ENCODE measurements at regions not wholly inside any gene's neighbourhood (a gene's known extent, or its start where the extent isn't known, plus 50 kb on each side); places are given as distances from the start of the nearest gene placed in this dataset.

GRCh38 chr4:59685626-59686025, 1514.5 kb upstream of the ADGRL3 start:
- no peak for TF ChIP-seq GATA2 (IDR thresholded peaks at IDR 0.05; ENCODE audit: low read depth, low read length)
- no peak for TF ChIP-seq GATA3 (IDR thresholded peaks at IDR 0.05; ENCODE audit: low read depth, low read length)

- TF ChIP-seq GATA3 (IDR thresholded peaks at IDR 0.05; ENCODE audit: low read depth, low read length) (no peak), GATA2 (IDR thresholded peaks at IDR 0.05; ENCODE audit: low read depth, low read length) (no peak)
Measured at GRCh38 chr4:59689149-59689548, 1511.0 kb upstream of the ADGRL3 start.

- TF ChIP-seq GATA2 (IDR thresholded peaks at IDR 0.05; ENCODE audit: low read depth, low read length) (no peak), GATA3 (IDR thresholded peaks at IDR 0.05; ENCODE audit: low read depth, low read length) (no peak)
Measured at GRCh38 chr4:59695355-59696053, 1504.6 kb upstream of the ADGRL3 start.

GRCh38 chr4:59698041-59698440, 1502.1 kb upstream of the ADGRL3 start:
- no peak for TF ChIP-seq GATA3 (IDR thresholded peaks at IDR 0.05; ENCODE audit: low read depth, low read length)

GRCh38 chr4:59700651-59701050, 1499.5 kb upstream of the ADGRL3 start:
- no peak for TF ChIP-seq GATA2 (IDR thresholded peaks at IDR 0.05; ENCODE audit: low read depth, low read length)
- TF ChIP-seq GATA3 (IDR thresholded peaks at IDR 0.05; ENCODE audit: low read depth, low read length) = no peak

GRCh38 chr4:59704616-59705015, 1495.5 kb upstream of the ADGRL3 start:
- TF ChIP-seq GATA3 (IDR thresholded peaks at IDR 0.05; ENCODE audit: low read depth, low read length) (no peak), GATA2 (IDR thresholded peaks at IDR 0.05; ENCODE audit: low read depth, low read length) (no peak)

- no peak for TF ChIP-seq GATA2 (IDR thresholded peaks at IDR 0.05; ENCODE audit: low read depth, low read length)
- no peak for TF ChIP-seq GATA3 (IDR thresholded peaks at IDR 0.05; ENCODE audit: low read depth, low read length)
Measured at GRCh38 chr4:59712470-59712869, 1487.7 kb upstream of the ADGRL3 start.

- no peak for TF ChIP-seq GATA2 (IDR thresholded peaks at IDR 0.05; ENCODE audit: low read depth, low read length)
- no peak for TF ChIP-seq GATA3 (IDR thresholded peaks at IDR 0.05; ENCODE audit: low read depth, low read length)
Measured at GRCh38 chr4:59727745-59728144, 1472.4 kb upstream of the ADGRL3 start.

GRCh38 chr4:59728496-59728895, 1471.6 kb upstream of the ADGRL3 start:
- no peak for TF ChIP-seq GATA3 (IDR thresholded peaks at IDR 0.05; ENCODE audit: low read depth, low read length)
- TF ChIP-seq GATA2 (IDR thresholded peaks at IDR 0.05; ENCODE audit: low read depth, low read length) = no peak

- TF ChIP-seq GATA2 (IDR thresholded peaks at IDR 0.05; ENCODE audit: low read depth, low read length) = no peak
- TF ChIP-seq GATA3 (IDR thresholded peaks at IDR 0.05; ENCODE audit: low read depth, low read length) = no peak
Measured at GRCh38 chr4:59729321-59729720, 1470.8 kb upstream of the ADGRL3 start.

- TF ChIP-seq GATA2 (IDR thresholded peaks at IDR 0.05; ENCODE audit: low read depth, low read length) = no peak
- TF ChIP-seq GATA3 (IDR thresholded peaks at IDR 0.05; ENCODE audit: low read depth, low read length) = no peak
Measured at GRCh38 chr4:59748433-59748832, 1451.7 kb upstream of the ADGRL3 start.

- TF ChIP-seq GATA3 (IDR thresholded peaks at IDR 0.05; ENCODE audit: low read depth, low read length) = no peak
- TF ChIP-seq GATA2 (IDR thresholded peaks at IDR 0.05; ENCODE audit: low read depth, low read length) = no peak
Measured at GRCh38 chr4:59759082-59759825, 1440.9 kb upstream of the ADGRL3 start.

- TF ChIP-seq GATA3 (IDR thresholded peaks at IDR 0.05; ENCODE audit: low read depth, low read length) (no peak), GATA2 (IDR thresholded peaks at IDR 0.05; ENCODE audit: low read depth, low read length) (no peak)
Measured at GRCh38 chr4:59762344-59762743, 1437.8 kb upstream of the ADGRL3 start.

- TF ChIP-seq GATA3 (IDR thresholded peaks at IDR 0.05; ENCODE audit: low read depth, low read length) (no peak), GATA2 (IDR thresholded peaks at IDR 0.05; ENCODE audit: low read depth, low read length) (no peak)
Measured at GRCh38 chr4:59770601-59771264, 1429.4 kb upstream of the ADGRL3 start.
